WI38 (cell line): ENCODE measurements at regions not wholly inside any gene's neighbourhood (a gene's known extent, or its start where the extent isn't known, plus 50 kb on each side); places are given as distances from the start of the nearest gene placed in this dataset.

ENCODE experiments used
- H3K4me3 ChIP-seq: 2 replicates; pipeline ENCODE4 v1.5.1; 2011; ENCODE audit warnings: low read depth, mild to moderate bottlenecking, control low read depth, low read length
- TF ChIP-seq, protein P1 (sequence below): IDR thresholded peaks from 2 replicates; pipeline ENCODE4 v1.5.1; 2012; ENCODE audit warnings: low read depth, mild to moderate bottlenecking, control low read depth, low read length

DNA sequence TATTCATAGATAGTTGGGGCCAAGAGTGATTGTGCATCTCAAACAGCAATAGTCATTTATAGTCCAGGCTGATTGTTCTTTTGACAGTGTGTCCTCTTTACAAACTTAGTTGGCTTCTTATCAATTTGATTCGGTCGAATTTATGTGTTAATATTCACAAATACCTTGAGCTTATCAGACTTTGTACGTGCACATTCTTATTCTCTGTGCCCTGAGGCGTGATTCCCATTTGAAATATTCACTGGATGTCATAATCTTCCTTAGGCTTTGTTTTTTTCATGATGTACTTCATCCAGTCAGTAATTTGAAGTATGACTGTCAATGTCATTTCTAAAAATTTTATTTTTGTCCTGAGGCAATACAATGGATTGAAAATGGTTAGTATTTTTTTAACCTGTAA is 263.5 kb upstream of the PCDH7 start:
- TF ChIP-seq, protein P1, sequence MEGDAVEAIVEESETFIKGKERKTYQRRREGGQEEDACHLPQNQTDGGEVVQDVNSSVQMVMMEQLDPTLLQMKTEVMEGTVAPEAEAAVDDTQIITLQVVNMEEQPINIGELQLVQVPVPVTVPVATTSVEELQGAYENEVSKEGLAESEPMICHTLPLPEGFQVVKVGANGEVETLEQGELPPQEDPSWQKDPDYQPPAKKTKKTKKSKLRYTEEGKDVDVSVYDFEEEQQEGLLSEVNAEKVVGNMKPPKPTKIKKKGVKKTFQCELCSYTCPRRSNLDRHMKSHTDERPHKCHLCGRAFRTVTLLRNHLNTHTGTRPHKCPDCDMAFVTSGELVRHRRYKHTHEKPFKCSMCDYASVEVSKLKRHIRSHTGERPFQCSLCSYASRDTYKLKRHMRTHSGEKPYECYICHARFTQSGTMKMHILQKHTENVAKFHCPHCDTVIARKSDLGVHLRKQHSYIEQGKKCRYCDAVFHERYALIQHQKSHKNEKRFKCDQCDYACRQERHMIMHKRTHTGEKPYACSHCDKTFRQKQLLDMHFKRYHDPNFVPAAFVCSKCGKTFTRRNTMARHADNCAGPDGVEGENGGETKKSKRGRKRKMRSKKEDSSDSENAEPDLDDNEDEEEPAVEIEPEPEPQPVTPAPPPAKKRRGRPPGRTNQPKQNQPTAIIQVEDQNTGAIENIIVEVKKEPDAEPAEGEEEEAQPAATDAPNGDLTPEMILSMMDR = no peak
- H3K4me3 ChIP-seq = no peak overlapping the region

DNA sequence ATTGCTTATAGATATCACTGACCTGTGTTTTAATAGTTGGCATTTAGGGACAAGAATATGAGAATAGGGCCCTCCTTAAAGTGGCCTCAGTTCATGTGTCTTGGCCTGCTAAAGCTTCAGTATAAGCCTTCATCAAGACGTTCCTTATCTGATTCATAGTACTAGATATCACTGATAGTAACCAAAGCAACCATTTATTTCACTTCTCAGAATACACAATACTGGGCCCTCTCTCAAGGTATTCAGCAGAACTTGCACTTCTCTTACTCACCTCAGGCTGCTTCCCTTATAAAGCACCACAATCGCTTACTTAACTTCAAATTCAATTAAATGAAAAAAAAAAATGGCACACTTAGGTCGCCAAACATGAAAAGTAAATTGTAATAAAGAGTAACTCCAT is 259.4 kb upstream of the PCDH7 start:
- TF ChIP-seq, protein P1 = no peak
- no peak overlapping the region for H3K4me3 ChIP-seq

DNA sequence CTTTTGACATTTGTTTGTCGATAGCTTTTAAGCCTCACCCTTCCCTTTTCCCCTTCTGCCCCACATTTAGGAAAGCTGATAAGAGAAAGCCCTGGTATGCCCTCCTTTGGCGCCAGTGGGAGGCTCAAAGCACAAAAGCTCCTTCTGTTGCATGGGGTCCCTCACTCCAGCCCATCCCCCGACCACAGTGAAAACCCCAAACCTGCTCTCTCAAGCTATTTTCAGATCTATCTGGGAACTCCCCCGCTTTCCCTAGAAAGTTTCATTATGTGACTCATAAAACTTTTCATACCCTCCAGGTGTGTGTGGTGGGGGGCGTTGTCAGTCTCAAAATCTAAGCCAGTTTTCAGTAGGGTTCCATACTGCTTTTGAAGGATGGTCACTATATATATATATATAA is 259.0 kb upstream of the PCDH7 start:
- no peak overlapping the region for H3K4me3 ChIP-seq
- TF ChIP-seq, protein P1 = no peak

DNA sequence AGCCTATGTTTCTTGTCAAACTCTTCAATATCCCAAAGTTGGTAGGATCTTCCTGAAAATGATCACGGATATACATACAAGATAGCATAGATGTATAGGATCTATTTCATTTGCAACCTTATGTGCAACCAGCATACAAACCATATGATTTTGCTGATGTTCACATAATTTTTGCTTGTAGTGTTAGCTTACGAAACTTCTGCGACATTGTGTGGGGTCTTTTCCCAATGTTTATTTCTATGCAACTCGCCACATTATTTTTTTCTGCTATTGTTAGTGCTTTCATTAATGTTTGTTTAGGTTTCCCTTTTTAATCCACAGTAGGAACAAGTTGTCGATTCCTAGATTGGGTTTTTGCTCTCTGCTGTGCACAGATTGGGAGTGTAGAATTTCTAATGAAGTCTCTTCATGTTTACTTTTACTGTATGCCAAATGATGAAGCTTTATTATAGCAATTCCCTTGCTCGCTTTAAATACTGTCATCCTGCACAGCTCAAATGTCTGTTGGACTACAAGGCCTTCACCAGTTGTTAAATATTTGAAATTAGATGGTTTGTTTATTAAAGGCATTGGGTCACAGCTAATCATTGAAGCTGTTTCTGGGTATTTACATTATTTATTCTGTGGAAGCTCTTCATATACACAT is 257.6 kb upstream of the PCDH7 start:
- TF ChIP-seq, protein P1 = no peak

DNA sequence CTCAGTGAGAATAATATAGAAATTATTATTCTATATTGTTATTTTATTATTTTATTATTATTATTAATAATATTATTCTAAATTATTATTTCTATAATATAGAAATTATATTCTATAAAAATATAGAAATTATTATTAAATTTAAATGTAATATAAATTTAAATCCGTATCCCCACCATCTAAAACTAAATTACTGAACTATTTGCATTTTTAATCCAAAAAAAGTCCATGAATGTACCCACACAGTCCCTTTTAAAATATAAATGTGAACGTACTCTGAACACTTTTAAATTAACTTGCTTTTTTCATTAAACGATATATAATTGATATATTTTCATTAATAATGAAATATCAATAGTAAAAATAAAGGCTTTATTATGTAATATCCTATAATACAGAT is 248.3 kb upstream of the PCDH7 start:
- no peak overlapping the region for H3K4me3 ChIP-seq
- TF ChIP-seq, protein P1 = no peak

More for the DNA sequence above, 257.6 kb upstream of the PCDH7 start:
- H3K4me3 ChIP-seq = no peak overlapping the region

DNA sequence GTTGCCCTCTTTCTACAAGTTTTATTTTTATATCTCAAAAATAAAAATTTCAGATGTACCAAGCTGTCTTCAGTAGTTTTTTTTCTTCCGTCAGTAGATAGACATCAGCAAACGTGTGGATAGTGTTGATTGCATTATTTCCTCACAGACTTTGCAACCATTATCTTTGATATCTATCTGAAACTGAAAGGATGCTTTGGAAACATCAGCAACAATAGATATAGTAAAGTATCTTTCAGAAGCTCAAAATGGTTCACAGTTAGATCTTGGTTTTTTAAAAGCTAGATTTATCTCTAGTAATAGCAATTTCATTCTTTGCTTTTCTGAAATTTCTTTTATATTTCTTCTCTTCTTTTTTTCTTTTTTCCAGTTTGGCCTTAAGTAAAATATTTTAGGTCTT is 246.9 kb upstream of the PCDH7 start:
- TF ChIP-seq, protein P1 = no peak

DNA sequence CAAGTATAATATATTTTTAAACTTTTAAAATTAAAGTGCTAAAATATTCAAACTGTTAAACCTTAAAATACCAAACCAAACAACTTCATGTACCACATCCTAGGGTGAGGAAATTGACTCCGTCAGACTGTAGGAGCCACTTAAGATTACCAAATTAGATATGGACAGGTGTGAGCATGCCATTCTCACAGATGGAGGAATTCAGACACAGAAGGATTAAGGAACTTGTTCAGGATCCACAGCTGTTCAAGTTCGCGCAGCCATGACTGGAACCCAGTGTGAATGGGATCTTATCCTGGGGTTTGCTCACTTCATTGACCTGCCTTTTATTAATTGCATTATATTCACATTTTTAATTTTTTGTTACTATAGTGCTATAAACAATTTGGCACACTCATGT is 224.9 kb upstream of the PCDH7 start:
- TF ChIP-seq, protein P1 = no peak
- H3K4me3 ChIP-seq = no peak overlapping the region

More for the DNA sequence above, 246.9 kb upstream of the PCDH7 start:
- no peak overlapping the region for H3K4me3 ChIP-seq
